ENCODE measurements at regions not wholly inside any gene's neighbourhood (a gene's known extent, or its start where the extent isn't known, plus 50 kb on each side); places are given as distances from the start of the nearest gene placed in this dataset.

DNA sequence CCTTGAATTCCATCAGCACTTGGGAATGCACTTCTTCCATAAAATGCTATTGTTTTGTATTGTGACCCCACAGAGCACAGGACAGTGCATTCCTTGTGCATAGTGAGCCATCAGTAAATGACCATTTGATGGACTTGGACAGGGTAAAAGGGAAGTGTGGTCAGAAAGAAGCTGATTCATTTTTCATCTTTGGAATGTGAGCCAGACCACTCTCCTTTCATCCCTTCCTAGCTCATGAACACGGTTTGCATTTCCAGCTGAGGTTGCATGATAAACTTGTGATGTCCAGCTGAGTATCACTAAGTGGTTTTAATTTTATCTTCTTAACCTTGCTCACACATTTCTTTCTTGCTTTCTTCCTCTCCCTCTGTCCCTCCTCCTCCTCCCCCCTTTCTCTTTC is 101.3 kb downstream of the NUDT12 start:
- no peak for DNase-seq (ENCODE audit: low spot score)

DNA sequence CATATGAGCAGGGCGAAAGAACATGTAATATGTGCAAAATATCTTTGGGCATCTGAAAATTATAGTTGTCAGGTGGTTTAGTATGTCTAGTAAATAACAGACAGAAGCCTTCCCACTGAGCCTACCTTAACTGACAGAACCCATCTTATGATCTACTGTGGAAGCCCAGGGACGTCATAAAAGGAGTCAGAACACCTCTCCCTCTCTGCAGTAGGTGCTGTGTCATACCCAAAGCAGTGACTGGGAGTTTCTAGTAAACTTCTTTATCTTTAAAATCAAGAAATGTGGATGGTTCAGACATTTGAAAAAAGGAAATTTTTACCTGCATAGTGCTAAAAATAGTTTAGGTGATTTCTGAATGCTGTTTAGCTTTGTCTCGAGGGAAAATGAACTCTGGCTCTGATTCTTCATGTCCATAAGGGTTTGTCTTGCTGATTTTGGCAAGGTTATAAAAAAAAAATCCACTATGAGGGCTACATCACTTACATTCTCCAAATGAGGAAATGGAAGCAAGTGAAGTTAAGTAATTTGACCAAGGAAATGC is 104.0 kb downstream of the NUDT12 start:
- no peak for DNase-seq (ENCODE audit: low spot score)

DNA sequence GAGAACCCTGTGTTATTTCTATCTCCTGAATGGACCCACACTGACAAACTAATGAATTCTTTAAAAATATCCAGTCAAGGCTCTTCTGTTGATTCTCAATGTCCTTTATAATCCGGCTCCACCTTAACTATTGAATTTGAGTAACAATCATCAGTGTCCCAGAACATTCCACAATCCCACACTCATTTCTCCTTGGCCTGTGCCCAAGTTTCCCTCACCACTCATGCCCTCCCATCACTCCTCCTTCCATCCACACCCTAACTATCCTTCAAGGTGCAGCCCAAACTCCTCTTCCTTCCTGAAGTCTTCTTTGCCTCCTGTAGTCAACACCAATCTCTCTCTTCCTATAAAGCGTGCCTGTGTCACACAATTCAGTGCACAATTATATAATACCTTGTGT is 106.1 kb downstream of the NUDT12 start:
- no peak for DNase-seq (ENCODE audit: low spot score)

DNA sequence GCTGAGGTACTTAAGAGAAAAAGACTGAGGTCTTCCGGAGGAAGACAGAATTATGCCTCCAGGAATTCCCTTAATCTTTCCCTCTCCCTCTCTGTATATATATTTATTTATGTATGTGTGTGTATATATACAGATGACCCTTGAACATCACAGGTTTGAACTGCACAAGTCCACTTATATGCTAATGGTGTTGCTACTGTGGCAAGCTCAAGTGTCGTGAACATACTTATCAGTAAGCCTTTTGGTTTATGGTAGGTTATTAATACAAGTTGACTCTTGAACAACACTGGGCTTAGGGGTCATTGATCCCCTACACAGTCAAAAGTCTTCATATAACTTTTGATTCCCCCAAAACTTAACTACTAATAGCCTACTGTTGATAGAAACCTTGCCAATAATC is 106.8 kb downstream of the NUDT12 start:
- no peak for DNase-seq (ENCODE audit: low spot score)

DNA sequence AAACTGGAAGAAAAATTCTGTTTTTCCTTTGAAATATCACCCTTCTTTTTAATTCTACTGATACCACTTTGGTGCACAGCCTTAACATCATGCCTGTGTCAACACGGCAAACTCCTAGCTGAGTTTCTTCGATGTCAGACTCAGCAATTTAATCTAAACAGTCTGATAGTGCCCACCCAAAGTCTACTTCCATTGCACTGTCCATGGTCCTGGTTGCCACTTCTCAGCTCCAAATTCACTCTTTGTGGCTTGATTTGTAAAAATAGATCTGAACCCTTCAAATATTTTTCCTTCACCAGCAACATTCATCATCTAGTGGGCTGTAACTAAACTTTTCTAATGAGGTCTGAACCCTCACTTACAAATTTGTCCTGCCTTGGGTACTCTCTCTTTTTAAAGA is 107.8 kb downstream of the NUDT12 start:
- DNase-seq (ENCODE audit: low spot score): no peak

DNA sequence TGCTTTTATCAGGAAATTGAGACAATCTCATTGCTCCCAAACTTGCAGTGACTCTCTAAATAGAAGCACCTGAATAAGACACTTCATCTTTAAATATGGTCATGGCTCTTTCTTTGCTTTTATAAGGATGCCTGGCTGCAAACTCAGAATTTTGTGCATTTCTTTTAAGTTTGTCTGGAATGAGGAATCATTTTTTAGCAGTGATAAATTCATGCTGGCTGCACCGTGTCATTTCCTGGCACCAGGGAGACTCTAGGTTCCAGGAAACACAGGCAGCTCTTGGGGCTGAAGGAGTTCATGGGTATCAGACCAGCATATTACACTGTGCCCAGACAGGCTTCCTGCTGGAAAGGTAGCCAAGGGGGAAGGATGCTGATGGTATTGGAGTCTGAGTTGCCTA is 109.9 kb downstream of the NUDT12 start:
- no peak for DNase-seq (ENCODE audit: low spot score)

DNA sequence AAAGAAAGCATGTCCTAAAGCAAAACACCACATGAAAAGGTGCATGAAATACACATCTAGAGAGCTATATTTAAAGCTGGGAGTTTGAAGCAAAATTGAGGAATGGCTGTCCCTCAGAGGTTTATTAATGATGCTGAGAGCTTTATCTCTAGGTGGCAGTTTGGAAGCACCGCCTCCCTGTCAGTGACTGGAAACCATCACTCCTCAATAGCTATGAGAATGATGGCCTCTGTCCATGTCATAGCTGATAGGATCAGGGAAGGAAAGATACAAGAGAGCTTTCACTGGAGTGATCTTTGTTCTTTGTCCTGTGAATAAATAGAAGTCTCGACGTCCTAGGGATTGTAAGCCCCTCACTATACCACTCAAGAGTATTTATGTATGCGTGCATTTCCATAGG is 110.5 kb downstream of the NUDT12 start:
- peak; percentile 24 for DNase-seq (ENCODE audit: low spot score)

DNA sequence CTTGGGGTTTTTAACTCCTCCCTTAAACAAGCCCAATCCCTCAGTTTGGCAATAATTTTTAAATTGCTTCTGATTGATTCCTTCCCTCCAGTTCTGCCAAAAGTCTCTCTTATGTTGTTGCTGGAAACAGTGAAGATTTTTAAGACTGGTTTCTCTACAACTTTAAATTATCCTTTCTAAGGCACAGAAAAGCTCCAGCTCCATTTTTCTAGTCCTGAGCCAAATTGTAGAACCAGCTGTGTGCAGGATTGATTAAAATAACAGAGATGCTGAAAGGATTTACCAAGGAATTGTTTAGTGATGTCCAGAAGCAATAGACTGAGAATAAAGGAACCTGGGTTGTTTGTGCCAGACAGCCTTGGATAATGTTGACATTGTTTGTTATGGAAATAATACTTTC is 111.3 kb downstream of the NUDT12 start:
- DNase-seq (ENCODE audit: low spot score): no peak

DNA sequence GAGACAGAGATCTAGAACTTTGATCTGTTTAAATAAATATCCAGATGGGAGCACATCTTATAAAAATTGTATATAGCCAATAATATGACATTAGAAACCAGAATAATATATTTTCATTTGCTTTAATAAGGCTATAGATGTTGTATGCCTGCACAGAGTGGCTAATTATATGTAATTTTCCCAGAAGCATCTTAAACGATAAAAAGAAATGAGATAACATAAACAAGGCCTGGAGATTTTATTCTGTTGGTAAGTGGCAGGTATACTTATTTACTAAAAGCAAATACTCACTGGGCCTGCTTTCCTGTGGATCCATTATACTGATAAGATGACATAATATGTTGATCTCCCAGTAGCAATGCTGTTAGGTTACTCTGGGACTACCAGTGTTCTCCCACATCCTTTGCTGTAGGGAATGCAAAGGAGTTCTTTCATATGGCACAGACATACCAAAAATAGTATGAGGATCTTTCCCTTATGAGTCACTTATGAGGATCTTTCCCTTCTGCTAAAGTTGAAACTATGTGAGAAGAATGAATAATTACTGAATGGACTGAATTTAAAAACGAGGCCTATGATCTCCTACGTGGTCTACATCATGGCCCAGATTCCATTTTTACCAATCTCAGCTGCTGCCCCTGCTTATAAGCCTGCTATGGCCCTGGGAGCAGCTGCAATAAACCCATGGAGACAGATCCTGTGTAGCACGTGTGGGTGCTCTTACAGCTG is 112.1 kb downstream of the NUDT12 start:
- no peak for DNase-seq (ENCODE audit: low spot score)

DNA sequence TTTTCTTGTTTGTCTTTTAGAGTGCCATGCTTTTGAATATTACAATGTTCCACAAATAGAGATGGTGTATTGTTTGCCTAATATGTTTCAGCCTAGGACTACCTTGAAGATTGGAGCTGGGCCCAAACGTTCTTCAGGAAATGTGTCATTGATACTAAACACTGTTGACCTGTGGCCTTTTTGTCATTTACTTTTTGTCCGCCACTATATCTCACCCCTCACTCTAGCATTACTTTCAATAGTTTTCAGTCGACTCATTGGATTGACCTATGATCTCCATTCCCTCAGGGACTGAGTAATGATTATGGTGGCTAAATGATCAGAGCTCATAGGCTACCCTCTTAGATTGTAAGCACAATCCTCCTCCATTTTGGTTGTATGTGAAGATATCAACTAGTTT is 115.8 kb downstream of the NUDT12 start:
- no peak for DNase-seq (ENCODE audit: low spot score)

DNA sequence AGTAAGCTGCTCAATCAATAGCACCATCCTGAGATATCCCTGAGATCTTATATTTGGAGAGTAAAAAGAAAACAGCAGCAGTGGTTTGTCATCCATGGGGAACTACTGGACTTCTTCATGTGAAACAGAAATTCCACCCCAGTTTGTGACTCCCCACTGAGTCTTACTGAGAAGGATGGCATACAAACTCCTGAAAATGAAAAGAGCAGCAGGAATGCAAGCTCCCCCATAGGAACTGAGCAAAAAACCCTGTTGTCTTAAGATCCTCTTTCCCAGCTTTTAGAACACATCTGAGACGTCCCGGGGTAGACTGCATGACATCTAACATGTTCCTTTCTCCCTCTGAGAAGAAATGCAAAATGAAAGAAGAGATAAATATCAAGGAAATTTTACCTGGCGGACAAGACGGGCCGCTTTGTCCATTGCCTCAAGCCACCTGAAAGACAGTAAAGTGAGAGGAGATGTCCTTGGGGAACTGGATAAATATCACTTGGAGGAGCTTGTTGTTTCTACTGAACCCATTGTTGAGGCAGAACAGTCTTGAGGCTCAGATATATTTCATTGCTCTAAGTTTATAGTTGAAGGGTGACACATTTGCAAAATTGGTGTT is 117.1 kb downstream of the NUDT12 start:
- DNase-seq (ENCODE audit: low spot score): no peak

DNA sequence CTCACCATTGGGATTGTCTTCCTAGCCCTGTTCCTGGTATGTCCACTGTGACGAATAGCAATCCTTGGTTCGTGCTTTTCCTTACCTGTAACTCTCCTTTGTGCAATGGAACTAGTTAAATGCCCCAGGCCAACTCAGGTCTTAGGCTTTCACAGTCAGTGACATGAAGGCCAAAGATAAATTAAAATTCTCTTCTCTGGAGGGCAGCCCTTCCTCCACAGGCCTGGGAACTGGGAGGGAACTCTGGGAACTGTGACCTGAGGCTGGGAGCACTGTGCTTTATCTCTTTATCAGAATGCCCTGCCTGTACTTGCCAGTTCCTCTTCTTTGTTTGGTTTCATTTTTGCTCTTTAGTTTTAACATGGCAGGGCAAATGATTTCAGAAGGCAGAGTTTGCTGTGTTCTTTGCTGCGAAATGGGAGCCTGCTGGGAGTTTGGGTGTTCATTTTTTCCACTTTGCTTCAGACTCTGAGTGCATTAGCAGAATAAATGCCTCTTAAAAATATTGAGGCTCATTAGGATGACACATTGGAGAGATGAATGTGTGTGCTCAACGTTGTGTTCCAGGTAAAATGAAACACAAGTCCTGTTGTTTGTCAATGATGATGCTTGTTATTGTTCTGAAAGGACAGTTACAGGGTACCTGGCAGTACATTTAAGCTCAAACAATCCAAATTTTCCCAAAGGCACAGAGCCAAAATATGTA is 118.1 kb downstream of the NUDT12 start:
- DNase-seq (ENCODE audit: low spot score): no peak

DNA sequence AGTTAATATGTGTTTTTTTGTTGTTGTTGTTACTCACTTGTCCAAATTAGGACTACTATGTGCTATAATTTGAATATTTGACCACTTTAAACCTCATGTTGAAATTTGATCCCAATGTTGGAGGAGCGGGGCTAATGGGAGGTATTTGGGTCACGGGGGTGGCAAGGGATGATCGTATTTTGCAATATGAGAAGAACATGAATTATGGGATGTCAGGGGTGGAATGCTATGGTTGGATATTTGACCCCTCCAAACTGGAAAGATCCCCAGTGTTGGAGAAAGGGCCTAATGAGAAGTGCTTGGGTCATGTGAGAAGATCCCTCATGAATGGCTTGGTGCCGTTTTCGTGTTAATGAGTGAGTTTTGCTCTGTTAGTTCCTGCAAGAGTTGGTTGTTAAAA is 119.8 kb downstream of the NUDT12 start:
- no peak for DNase-seq (ENCODE audit: low spot score)

DNA sequence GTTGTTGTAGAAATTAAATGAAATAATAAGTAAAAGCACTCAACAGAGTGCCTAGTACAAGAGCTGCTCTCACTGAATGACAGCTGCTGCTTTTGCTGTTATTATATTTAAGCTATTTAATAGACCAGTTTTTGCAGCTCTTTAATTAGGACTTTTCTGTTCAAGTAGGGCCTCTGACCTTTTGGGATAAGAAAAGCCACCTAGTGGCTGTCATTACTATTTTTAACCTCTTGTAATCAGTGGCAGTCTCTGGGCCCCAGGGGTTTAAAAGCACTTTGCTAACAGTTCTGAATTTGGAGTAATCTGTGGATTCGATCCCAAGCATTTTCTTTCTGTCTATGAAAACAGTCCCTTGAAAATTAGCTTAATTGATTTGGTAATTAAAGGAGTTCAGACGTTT is 121.1 kb downstream of the NUDT12 start:
- DNase-seq (ENCODE audit: low spot score): no peak

DNA sequence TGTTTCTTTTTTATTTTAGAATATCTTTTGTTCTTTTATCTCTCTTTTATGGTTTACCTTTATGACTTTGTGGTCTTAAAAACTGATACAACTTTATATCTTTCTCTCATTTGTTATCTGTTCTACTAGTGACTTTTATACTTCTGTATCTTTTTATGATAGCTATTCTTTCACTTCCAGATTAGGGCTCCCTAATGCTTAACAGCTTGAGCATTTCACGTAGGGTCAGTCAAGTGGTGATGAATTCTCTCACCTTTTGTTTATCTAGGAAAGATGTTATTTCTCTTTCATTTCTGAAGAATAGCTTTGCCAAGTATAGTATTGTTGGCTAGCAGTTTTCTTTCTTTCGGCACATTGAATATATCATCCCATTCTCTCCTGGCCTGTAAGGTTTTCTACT is 123.6 kb downstream of the NUDT12 start:
- no peak for DNase-seq (ENCODE audit: low spot score)

DNA sequence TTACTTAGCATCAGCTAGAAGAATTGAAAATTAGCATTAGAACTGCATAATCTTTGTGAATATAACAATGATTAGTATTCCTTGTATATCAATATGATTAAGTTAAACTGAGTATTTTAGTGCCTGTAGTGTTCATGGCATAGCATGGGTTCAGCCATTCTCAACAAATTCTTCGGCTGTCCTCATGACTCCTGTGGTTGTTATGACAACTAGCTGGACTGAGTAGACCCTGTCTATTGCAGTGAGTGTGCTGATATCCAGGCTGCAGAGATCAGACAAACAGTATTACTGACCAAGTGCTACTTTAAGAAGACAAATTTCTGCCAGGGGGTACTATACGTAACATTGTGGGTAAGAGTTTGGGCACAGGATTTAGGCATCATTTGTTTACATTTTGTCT is 125.9 kb downstream of the NUDT12 start:
- no peak for DNase-seq (ENCODE audit: low spot score)

DNA sequence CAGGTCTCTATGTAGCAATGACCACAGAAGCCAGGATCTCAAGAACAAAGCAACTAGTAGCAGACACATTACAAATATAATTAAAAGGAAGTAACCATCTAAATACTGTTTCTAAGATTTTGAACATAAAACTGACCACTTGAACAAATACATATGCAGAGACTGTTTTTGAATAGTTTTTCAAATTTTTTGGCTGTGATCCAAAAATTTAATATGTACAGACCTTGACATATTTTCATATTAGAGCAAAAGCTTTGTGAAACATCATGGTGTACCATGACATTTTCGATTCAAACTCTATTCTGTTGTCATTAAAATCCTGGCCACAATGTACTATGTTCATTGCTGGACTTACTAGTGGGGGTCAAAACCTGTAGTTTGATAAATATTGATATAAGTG is 126.5 kb downstream of the NUDT12 start:
- DNase-seq (ENCODE audit: low spot score): no peak

DNA sequence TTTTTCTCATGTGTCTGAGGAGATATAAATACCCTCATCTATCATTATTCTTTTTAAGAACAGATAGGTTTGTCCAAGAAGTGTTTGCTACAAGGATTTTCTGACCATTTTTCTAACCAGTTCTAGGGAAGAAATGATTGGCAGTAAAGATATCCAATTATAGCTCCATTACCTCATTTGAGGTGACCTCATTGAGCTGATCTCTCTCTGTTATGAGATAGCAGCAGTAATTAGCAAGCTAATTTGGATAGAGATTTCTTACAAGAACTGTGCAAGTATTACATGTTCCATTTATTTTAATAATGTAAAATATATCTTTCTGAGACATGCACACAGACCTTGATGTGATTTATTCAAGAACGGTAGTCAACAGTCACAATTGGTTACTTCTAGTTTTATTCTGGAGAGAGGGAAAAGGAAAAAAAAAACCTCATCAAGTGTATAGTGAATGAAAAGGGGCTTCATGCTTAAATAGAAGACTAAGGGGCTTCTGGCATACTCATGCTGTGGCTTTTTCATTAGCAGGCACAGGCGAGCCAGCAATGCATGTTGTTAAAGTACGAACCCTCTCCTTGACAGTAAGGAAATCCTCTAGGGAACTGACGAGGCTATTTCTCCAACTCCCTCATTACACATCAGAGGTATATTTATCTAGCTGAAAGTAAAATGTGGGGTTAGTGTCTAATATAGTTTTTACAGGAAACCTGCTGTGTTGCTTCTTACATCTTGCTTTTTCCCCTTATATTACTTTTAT is 127.3 kb downstream of the NUDT12 start:
- no peak for DNase-seq (ENCODE audit: low spot score)

DNA sequence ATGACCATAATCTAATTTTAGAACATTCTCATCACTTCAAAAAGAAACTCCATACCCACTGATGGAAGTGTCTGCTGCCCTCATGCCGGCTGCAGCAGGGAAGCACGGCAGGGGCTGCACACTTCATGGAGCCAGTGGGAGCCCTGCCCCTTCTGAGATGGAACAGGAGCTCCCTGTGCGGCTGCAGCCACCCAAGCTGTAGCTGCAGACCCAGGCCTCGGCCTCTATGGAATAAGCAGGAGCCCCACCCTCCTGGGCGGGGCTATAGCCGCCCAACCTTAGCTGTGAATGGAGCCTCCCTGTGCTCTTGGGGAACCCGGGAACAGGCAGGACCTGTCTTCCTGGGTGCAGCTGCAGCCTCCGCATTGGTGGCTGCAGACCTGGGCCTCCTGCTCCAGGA is 128.5 kb downstream of the NUDT12 start:
- DNase-seq (ENCODE audit: low spot score): no peak

DNA sequence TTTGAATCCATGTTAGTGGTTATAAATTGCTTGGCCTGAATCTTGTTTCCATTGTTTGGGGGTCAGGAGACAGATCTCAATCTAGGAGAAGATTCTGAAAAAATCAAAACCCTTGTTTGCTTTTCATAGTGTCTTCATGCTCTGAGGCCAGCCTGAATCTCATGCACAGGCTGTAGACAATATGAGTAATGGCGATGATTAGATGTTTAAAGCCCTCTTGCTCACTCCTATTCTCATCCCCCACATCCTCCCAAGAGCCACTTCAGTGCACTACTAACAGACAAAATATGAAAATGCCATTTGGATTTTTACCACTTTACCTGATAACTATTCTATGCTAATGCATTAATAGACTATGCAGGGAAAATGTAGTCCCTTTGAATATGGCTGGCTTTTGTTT is 129.4 kb downstream of the NUDT12 start:
- DNase-seq (ENCODE audit: low spot score): no peak

DNA sequence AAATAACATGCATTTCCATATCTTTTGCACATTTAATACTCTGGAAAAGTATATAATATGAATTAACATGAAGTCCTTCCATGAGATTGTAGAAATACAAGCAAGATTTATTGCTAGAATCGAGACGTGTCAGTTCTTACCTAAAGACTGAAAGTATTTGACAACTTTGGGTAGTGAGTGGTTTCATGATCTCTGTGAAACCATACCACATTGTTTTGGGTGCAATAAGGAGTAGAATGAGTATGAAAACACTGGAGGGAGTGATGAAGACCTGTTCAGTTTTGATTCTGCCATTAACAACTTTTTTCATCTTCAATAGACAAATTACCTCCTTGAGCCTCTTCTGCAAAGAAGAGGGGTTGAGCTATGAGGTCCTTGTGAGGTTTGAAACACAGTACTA is 133.7 kb downstream of the NUDT12 start:
- DNase-seq (ENCODE audit: low spot score): no peak

DNA sequence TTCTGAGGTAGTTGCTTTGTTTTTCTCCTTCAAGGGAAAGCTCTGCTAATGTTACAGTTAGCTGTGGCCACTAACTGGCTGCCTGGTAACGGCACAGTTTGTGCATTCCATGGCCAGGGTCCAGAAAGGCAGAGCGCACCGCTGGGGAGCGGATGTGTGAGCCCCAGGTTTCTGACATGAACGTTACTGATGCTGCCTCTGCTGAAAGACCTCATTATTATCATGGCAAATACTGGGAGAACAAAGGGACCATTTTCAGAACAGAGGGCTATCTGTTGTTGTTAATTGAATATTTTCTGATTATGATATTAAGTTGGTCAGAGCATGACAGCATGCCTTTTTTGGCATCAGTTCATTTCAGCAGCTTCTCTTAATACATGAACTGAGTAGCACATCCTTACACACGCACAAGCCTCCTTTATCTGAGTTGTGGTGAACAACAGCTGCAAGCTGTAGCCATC is 134.1 kb downstream of the NUDT12 start:
- DNase-seq (ENCODE audit: low spot score): peak; percentile 72

All from globus pallidus (tissue), 1 donor.